ENCODE measurements at regions not wholly inside any gene's neighbourhood (a gene's known extent, or its start where the extent isn't known, plus 50 kb on each side); places are given as distances from the start of the nearest gene placed in this dataset.

DNA sequence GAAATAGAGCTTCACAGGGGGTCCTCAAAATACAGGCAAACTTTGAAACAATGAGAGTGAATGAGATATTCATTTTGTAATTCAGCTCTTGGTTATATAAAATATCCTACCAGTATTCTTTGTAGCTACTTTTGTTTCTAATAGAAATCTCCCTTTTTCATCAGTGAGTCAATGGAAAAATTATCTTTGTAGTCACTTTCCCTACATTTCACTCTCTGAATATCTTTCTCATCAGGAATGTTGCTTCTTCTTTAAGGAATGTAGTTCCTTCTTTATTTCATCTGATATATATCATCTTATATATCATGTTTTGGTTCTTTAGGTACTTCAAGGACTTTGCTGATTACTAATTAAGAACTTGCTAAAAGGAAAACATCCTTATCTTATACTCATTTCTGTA, 280.3 kb upstream of the NUDT12 start:
- CTCF ChIA-PET, result interaction anchor here (1.3 to 1.9 kb wide), 2 partner anchors 8 to 13 kb away, joined by 3 to 5 read pairs; no protein-coding TSS in a partner anchor
- H3K27ac ChIP-seq (ENCODE audit: low read depth in 2 of 2, low read length in 1 of 2), result peak overlapping the region in 1 of 2 experiments; percentile 74; a peak in 2 of 4 replicates
- no peaks in the 10 kb centered on the region for H3K9me3 ChIP-seq
- POLR2A ChIA-PET, result no interaction called here
- no peak overlapping the region for H3K9ac ChIP-seq
- H3K79me2 ChIP-seq (ENCODE audit: insufficient read depth), result no peaks in the 10 kb centered on the region
- H3K36me3 ChIP-seq (replicated peaks in 1 of 2; ENCODE audit: control insufficient read depth in 1 of 2, insufficient read depth in 2 of 2, low read length in 1 of 2), result no peaks in the 10 kb centered on the region
- H3K4me2 ChIP-seq, result peak overlapping the region; percentile 54
- TF ChIP-seq EP300 (IDR thresholded peaks at IDR 0.05; ENCODE audit: borderline replicate concordance in 1 of 2, low read depth in 1 of 2, low read length in 1 of 2), result peak in 1 of 2 experiments; percentile 65; a peak in 1 of 4 replicates
- TF ChIP-seq TCF12 (IDR thresholded peaks at IDR 0.05), result peak; percentile 51
- TF ChIP-seq MEF2A (IDR thresholded peaks at IDR 0.05; ENCODE audit: borderline replicate concordance, low read depth), result no peak
- peak; percentile 55 for TF ChIP-seq FOSL2 (IDR thresholded peaks at IDR 0.05; ENCODE audit: borderline replicate concordance, low read depth)
- no peak for TF ChIP-seq FOXM1 (IDR thresholded peaks at IDR 0.05; ENCODE audit: low read depth)
- no peak for TF ChIP-seq ELF1 (IDR thresholded peaks at IDR 0.05)
- TF ChIP-seq CTCF (IDR thresholded peaks at IDR 0.05), result no peak
- TF ChIP-seq TEAD4 (IDR thresholded peaks at IDR 0.05; ENCODE audit: borderline replicate concordance, insufficient read depth), result peak; percentile 36; the same call in 1 of the 2 replicates
- TF ChIP-seq PBX3 (IDR thresholded peaks at IDR 0.05), result peak; percentile 43; the same call in 1 of the 2 replicates
- TF ChIP-seq TAF1 (IDR thresholded peaks at IDR 0.05; ENCODE audit: borderline replicate concordance, low read depth, low read length), result no peak
- peak; percentile 62 for TF ChIP-seq JUND (IDR thresholded peaks at IDR 0.05)
- H3K4me3 ChIP-seq (ENCODE audit: low read depth in 2 of 2, low read length in 1 of 2), result no peak overlapping the region; a peak in 1 of 4 replicates
- H3K4me1 ChIP-seq (ENCODE audit: control insufficient read depth in 1 of 2, insufficient read depth in 2 of 2, low read depth in 1 of 2, low read length in 1 of 2), result peaks cover 0 to 10% of the 10 kb centered on the region in 2 experiments; a peak in 2 of 4 replicates
- DNase-seq, result no peak
- H3K9me2 ChIP-seq, result no peaks in the 10 kb centered on the region
- peaks cover 25% of the 10 kb centered on the region for H3F3A ChIP-seq (replicated peaks; ENCODE audit: insufficient read depth)
- no peaks in the 10 kb centered on the region for H4K20me1 ChIP-seq (ENCODE audit: insufficient read depth)
- no peaks in the 10 kb centered on the region for H3K27me3 ChIP-seq (ENCODE audit: insufficient read depth)
- no peak overlapping the region; the same call in 1 of the 2 replicates for H2AFZ ChIP-seq (ENCODE audit: low read depth)

- no peaks in the 10 kb centered on the region for H3K79me2 ChIP-seq (ENCODE audit: insufficient read depth)
- no peaks in the 10 kb centered on the region for H3K9me2 ChIP-seq
- H3F3A ChIP-seq (replicated peaks; ENCODE audit: insufficient read depth), result peaks cover 19% of the 10 kb centered on the region
- no peak overlapping the region for H3K27ac ChIP-seq (ENCODE audit: low read depth in 2 of 2, low read length in 1 of 2)
- 0 out of 4 replicates have a peak, but pooled peaks cover 0 to 6% of the 10 kb centered on the region in 2 experiments for H3K4me1 ChIP-seq (ENCODE audit: control insufficient read depth in 1 of 2, insufficient read depth in 2 of 2, low read depth in 1 of 2, low read length in 1 of 2)
- no peak overlapping the region for H3K9ac ChIP-seq
- H4K20me1 ChIP-seq (ENCODE audit: insufficient read depth), result no peaks in the 10 kb centered on the region
- H3K9me3 ChIP-seq, result no peaks in the 10 kb centered on the region
- H2AFZ ChIP-seq (ENCODE audit: low read depth), result no peak overlapping the region
- WGBS (ENCODE audit: low lambda C conversion rate), result 4% methylated on average over 1 of the region's 1 CpG
- no peak overlapping the region for H3K4me2 ChIP-seq
- POLR2A ChIA-PET, result no interaction called here
- CTCF ChIA-PET, result interaction anchor here (0.8 to 0.9 kb wide), 2 partner anchors 11 to 30 kb away, joined by 3 read pairs; no protein-coding TSS in a partner anchor
- H3K27me3 ChIP-seq (ENCODE audit: insufficient read depth), result no peaks in the 10 kb centered on the region
- H3K36me3 ChIP-seq (replicated peaks in 1 of 2; ENCODE audit: control insufficient read depth in 1 of 2, insufficient read depth in 2 of 2, low read length in 1 of 2), result no peaks in the 10 kb centered on the region
- no peak overlapping the region for H3K4me3 ChIP-seq (ENCODE audit: low read depth in 2 of 2, low read length in 1 of 2)
- TF ChIP-seq USF2 (IDR thresholded peaks at IDR 0.05; ENCODE audit: borderline replicate concordance, low read depth, low read length), result no peak
- TF ChIP-seq, protein P1, sequence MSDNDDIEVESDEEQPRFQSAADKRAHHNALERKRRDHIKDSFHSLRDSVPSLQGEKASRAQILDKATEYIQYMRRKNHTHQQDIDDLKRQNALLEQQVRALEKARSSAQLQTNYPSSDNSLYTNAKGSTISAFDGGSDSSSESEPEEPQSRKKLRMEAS (IDR thresholded peaks at IDR 0.05; ENCODE audit: low read depth), result 0 out of 2 replicates have a peak, but pooled peaks have one; percentile 24
- peak; percentile 8; the same call in 1 of the 2 replicates for TF ChIP-seq JUND (IDR thresholded peaks at IDR 0.05)
- TF ChIP-seq FOSL2 (IDR thresholded peaks at IDR 0.05; ENCODE audit: borderline replicate concordance, low read depth), result no peak
- TF ChIP-seq EP300 (IDR thresholded peaks at IDR 0.05; ENCODE audit: borderline replicate concordance in 1 of 2, low read depth in 1 of 2, low read length in 1 of 2), result peak in 1 of 2 experiments; percentile 54; a peak in 1 of 4 replicates
- TF ChIP-seq SMC3 (IDR thresholded peaks at IDR 0.05; ENCODE audit: low read depth, low read length), result no peak
- peak; percentile 53 for TF ChIP-seq TCF12 (IDR thresholded peaks at IDR 0.05)
- no peak for TF ChIP-seq CHD2 (IDR thresholded peaks at IDR 0.05; ENCODE audit: low read length, partially characterized antibody)
- peak; percentile 65; the same call in 1 of the 2 replicates for TF ChIP-seq PBX3 (IDR thresholded peaks at IDR 0.05)
- DNase-seq, result no peak
Observed at GRCh38 chr5:103840600-103840999, 278.0 kb upstream of the NUDT12 start.
